ENCODE measurements at regions not wholly inside any gene's neighbourhood (a gene's known extent, or its start where the extent isn't known, plus 50 kb on each side); places are given as distances from the start of the nearest gene placed in this dataset.

DNA sequence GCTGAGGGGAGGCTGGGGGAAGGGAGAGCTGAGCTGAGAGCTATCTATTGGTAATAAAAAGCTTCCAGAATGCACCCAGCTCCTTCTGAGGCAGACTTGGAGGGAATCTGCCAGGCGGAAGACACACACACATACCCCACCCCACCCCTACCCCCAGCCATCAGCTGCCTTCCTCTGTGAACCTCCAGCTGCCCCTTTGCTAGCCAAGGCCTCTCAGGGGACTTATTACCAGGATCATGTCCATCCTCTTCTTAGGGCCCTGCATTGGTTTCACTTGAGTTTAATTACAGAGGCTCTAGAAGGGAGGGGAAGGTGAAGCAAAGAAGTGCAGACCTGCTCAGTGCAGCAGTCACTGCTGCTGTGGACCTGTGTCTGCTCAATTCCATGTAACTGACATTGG lies 156.4 kb downstream of the OMA1 start:
- Histone ChIP-seq H4K20me1 (ENCODE audit: insufficient read depth, low read length) (no peaks in the 10 kb centered on the region), H3K9me3 (ENCODE audit: insufficient read depth, low read length) (no peaks in the 10 kb centered on the region), H3K79me2 (ENCODE audit: low read length) (no peaks in the 10 kb centered on the region), H3K27me3 (ENCODE audit: low read depth, low read length) (no peaks in the 10 kb centered on the region), H3K4me1 (ENCODE audit: low read length) (no peaks in the 10 kb centered on the region), H3K27ac (ENCODE audit: low read length) (no peak overlapping the region), H3K4me2 (ENCODE audit: low read length) (no peak overlapping the region), H3K9ac (ENCODE audit: low read length) (no peak overlapping the region), H3K4me3 (ENCODE audit: low read length) (no peak overlapping the region), H2AFZ (ENCODE audit: low read depth, low read length) (no peak overlapping the region), H3K36me3 (replicated peaks; ENCODE audit: low read depth, low read length) (no peaks in the 10 kb centered on the region)
- TF ChIP-seq EZH2phosphoT487 (IDR thresholded peaks at IDR 0.05; ENCODE audit: low read depth) = no peak
- TF ChIP-seq, protein P1, sequence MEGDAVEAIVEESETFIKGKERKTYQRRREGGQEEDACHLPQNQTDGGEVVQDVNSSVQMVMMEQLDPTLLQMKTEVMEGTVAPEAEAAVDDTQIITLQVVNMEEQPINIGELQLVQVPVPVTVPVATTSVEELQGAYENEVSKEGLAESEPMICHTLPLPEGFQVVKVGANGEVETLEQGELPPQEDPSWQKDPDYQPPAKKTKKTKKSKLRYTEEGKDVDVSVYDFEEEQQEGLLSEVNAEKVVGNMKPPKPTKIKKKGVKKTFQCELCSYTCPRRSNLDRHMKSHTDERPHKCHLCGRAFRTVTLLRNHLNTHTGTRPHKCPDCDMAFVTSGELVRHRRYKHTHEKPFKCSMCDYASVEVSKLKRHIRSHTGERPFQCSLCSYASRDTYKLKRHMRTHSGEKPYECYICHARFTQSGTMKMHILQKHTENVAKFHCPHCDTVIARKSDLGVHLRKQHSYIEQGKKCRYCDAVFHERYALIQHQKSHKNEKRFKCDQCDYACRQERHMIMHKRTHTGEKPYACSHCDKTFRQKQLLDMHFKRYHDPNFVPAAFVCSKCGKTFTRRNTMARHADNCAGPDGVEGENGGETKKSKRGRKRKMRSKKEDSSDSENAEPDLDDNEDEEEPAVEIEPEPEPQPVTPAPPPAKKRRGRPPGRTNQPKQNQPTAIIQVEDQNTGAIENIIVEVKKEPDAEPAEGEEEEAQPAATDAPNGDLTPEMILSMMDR (IDR thresholded peaks at IDR 0.05; ENCODE audit: low read depth, low read length) = no peak

DNA sequence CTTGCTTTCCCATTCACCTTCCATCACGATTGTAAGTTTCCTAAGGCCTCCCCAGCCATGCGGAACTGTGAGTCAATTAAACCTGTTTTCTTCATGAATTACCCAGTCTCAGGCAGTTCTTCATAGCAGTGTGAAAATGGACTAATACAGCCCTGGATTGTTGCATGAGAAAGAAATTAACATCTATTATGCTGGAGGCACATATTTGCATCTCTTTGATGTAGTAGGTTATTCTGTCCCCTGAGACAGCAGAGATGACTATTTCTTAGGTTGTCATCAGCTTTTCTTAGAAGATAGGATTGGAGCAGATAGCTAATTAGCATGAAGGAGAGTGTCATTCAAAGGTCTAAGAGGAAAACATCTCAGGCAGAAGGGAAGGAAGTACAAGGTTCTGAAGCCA lies 166.2 kb downstream of the OMA1 start:
- H3K27me3 ChIP-seq (ENCODE audit: low read depth, low read length) = no peaks in the 10 kb centered on the region

DNA sequence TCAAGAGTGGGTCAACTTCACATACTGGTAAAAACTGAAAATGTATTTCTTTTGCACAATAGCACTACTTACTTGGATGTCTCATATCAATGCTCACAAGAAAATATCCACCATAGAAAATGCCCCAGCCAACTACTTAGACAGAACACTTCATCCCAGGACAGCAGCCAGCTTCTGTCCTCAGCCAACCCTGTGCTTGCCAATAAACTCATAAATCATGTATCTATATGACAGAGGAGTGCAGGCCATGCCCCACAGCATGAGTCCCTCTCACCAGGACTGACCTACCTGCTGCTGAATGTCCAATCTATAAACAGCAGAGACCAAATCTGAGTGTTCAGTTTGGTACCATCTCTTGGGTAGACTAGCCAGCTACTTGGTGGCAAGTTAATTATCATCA lies 179.3 kb downstream of the OMA1 start:
- TF ChIP-seq EZH2phosphoT487 (IDR thresholded peaks at IDR 0.05; ENCODE audit: low read depth) = no peak
- TF ChIP-seq, protein P1 (IDR thresholded peaks at IDR 0.05; ENCODE audit: low read depth, low read length) = no peak
- no peaks in the 10 kb centered on the region for H3K9me3 ChIP-seq (ENCODE audit: insufficient read depth, low read length)

More for the DNA sequence above, 166.2 kb downstream of the OMA1 start:
- Histone ChIP-seq H3K9ac (ENCODE audit: low read length) (no peak overlapping the region), H3K9me3 (ENCODE audit: insufficient read depth, low read length) (no peaks in the 10 kb centered on the region), H3K36me3 (replicated peaks; ENCODE audit: low read depth, low read length) (no peaks in the 10 kb centered on the region), H3K79me2 (ENCODE audit: low read length) (no peaks in the 10 kb centered on the region), H4K20me1 (ENCODE audit: insufficient read depth, low read length) (no peaks in the 10 kb centered on the region), H3K4me3 (ENCODE audit: low read length) (no peak overlapping the region), H2AFZ (ENCODE audit: low read depth, low read length) (no peak overlapping the region), H3K27ac (ENCODE audit: low read length) (no peak overlapping the region), H3K4me1 (ENCODE audit: low read length) (no peaks in the 10 kb centered on the region), H3K4me2 (ENCODE audit: low read length) (no peak overlapping the region)
- TF ChIP-seq, protein P1 (IDR thresholded peaks at IDR 0.05; ENCODE audit: low read depth, low read length) = no peak
- no peak for TF ChIP-seq EZH2phosphoT487 (IDR thresholded peaks at IDR 0.05; ENCODE audit: low read depth)

DNA sequence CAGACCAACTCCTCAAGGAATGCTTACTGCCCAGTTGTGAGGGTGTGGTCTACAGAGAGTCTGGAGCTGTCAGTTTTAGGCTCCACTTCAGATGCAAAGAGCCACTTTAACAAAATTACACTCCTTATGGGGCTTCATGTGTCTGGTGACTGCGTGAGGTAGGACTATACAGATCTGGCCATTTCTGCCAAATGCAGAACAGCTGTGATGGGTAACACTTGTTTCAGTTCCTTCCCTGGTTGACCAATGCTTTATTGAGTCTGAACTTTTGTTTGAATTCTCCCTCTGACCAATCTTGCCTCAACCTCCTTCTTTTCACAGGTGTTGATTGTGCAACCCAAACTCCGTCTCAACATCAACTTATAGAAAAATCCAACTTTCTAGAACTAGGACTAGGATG lies 181.2 kb downstream of the OMA1 start:
- Histone ChIP-seq H2AFZ (ENCODE audit: low read depth, low read length) (no peak overlapping the region), H3K27ac (ENCODE audit: low read length) (no peak overlapping the region), H4K20me1 (ENCODE audit: insufficient read depth, low read length) (no peaks in the 10 kb centered on the region), H3K4me1 (ENCODE audit: low read length) (peaks cover 9% of the 10 kb centered on the region), H3K4me3 (ENCODE audit: low read length) (no peak overlapping the region), H3K79me2 (ENCODE audit: low read length) (no peaks in the 10 kb centered on the region), H3K4me2 (ENCODE audit: low read length) (no peak overlapping the region), H3K9me3 (ENCODE audit: insufficient read depth, low read length) (no peaks in the 10 kb centered on the region), H3K27me3 (ENCODE audit: low read depth, low read length) (no peaks in the 10 kb centered on the region), H3K36me3 (replicated peaks; ENCODE audit: low read depth, low read length) (no peaks in the 10 kb centered on the region), H3K9ac (ENCODE audit: low read length) (no peak overlapping the region)
- TF ChIP-seq, protein P1 (IDR thresholded peaks at IDR 0.05; ENCODE audit: low read depth, low read length) = no peak
- TF ChIP-seq EZH2phosphoT487 (IDR thresholded peaks at IDR 0.05; ENCODE audit: low read depth) = no peak

More for the DNA sequence above, 179.3 kb downstream of the OMA1 start:
- H4K20me1 ChIP-seq (ENCODE audit: insufficient read depth, low read length) = no peaks in the 10 kb centered on the region
- H3K4me3 ChIP-seq (ENCODE audit: low read length) = no peak overlapping the region
- no peak overlapping the region for H3K4me2 ChIP-seq (ENCODE audit: low read length)
- no peak overlapping the region for H3K27ac ChIP-seq (ENCODE audit: low read length)
- H3K36me3 ChIP-seq (replicated peaks; ENCODE audit: low read depth, low read length) = no peaks in the 10 kb centered on the region
- H3K27me3 ChIP-seq (ENCODE audit: low read depth, low read length) = no peaks in the 10 kb centered on the region
- H3K4me1 ChIP-seq (ENCODE audit: low read length) = peaks cover 9% of the 10 kb centered on the region
- no peaks in the 10 kb centered on the region for H3K79me2 ChIP-seq (ENCODE audit: low read length)
- H3K9ac ChIP-seq (ENCODE audit: low read length) = no peak overlapping the region
- H2AFZ ChIP-seq (ENCODE audit: low read depth, low read length) = no peak overlapping the region
